ENCODE measurements at regions not wholly inside any gene's neighbourhood (a gene's known extent, or its start where the extent isn't known, plus 50 kb on each side); places are given as distances from the start of the nearest gene placed in this dataset.
"Not testable (repeated sequence)": the region's sequence is repeated elsewhere in the genome, so short reads cannot be mapped to it uniquely, and the experiment has no call there.

DNA sequence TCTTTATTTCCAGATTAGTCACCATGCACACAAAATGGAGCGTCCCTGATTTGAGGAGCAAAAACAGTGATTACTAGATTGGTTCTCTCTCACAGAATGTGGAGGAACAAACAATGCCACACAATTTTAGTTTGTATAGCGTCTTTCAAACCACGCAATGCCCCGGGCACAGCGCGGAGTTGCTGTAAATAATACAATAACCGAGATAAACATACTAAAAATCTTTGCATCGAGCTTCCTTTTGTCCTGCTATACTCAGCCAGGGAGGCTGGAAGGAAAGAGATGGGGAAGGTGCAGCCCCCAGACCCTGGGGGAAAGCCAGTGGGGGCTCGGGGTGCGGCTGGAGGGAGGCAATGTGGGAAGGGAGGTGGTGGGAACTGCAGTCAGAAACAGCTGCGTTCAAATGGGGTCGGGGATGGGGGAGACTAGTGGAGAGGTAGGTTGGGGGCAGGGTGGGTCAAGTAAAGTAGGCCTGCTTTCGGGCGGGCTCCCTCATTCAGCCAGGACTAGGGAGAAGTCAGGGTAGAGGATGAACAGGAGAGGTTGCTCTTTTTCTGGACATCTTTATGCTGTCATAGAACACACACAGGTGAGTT lies 366.3 kb downstream of the RPS6KC1 start:
- Mint-ChIP-seq H3K4me1 (ENCODE audit: low read depth) (no peaks in the 10 kb centered on the region), H3K9me3 (no peaks in the 10 kb centered on the region), H3K27me3 (ENCODE audit: low read depth) (no peaks in the 10 kb centered on the region), H3K27ac (no peak overlapping the region), H3K4me3 (no peak overlapping the region), H3K36me3 (ENCODE audit: low read depth) (no peaks in the 10 kb centered on the region)

DNA sequence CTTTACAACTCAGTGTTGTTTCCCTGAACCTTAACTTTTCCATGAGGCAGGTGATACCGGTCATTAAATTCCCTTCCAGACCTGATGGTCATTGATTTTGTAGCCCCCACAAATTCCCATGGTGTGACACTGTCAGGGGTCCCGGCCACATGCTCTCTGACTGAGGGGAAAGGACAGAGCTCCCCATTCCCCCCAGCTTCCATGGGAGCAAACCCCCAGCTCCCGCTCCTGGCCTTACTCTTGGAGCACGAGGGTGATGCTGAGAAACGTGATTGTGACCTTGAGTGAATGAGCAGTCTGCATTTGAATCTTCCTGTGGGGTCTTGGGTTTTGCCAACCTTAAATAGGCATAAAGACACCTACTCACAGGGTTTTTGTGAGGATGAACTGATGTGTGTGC lies 366.8 kb downstream of the RPS6KC1 start:
- no peaks in the 10 kb centered on the region for H3K27me3 Mint-ChIP-seq (ENCODE audit: low read depth)
- no peak overlapping the region for H3K27ac Mint-ChIP-seq

DNA sequence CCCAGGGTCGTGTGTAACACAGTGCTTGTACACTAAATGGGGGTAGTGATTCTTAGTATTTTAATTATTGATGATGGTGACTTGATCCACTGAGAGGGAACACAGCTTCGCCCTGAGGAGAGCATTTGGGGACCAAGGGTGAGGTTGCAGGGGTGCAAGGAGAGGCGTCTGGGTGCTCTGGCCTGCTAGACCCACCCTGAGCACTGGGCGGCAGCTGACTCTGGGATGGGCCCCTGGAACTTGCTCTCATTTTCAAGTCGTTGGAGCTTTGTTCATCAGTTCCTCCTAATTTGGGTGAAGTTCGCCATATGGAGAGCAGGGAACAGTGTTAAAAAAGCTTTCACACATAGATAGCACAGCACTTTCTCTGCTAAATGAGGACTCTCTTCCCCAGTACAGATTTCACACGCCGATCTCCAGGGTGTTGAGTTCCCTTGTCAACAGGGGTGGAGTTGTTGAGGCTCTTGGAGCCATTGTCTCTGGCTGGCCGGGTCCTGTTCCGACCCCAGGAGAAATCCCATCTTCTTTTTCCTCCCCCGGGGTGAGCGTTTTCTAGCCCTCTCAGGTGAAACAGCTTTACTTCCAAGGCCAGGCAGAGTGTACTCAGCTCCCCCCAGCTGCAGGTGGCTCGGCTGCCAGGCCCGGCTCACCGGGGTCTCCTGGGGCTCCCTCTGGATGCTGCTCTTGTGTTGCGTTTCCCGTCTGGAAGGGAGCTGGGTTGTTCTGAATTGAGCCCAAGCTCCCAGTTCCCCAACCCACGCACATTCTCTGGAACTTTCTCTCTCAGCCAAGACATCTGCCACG lies 367.4 kb downstream of the RPS6KC1 start:
- no peak overlapping the region for H3K4me3 Mint-ChIP-seq
- no peaks in the 10 kb centered on the region for H3K36me3 Mint-ChIP-seq (ENCODE audit: low read depth)
- H3K4me1 Mint-ChIP-seq (ENCODE audit: low read depth) = no peaks in the 10 kb centered on the region
- H3K27me3 Mint-ChIP-seq (ENCODE audit: low read depth) = no peaks in the 10 kb centered on the region
- H3K9me3 Mint-ChIP-seq = no peaks in the 10 kb centered on the region
- no peak overlapping the region for H3K27ac Mint-ChIP-seq

More for the DNA sequence above, 366.8 kb downstream of the RPS6KC1 start:
- H3K4me3 Mint-ChIP-seq = no peak overlapping the region
- no peaks in the 10 kb centered on the region for H3K4me1 Mint-ChIP-seq (ENCODE audit: low read depth)
- no peaks in the 10 kb centered on the region for H3K9me3 Mint-ChIP-seq
- no peaks in the 10 kb centered on the region for H3K36me3 Mint-ChIP-seq (ENCODE audit: low read depth)

DNA sequence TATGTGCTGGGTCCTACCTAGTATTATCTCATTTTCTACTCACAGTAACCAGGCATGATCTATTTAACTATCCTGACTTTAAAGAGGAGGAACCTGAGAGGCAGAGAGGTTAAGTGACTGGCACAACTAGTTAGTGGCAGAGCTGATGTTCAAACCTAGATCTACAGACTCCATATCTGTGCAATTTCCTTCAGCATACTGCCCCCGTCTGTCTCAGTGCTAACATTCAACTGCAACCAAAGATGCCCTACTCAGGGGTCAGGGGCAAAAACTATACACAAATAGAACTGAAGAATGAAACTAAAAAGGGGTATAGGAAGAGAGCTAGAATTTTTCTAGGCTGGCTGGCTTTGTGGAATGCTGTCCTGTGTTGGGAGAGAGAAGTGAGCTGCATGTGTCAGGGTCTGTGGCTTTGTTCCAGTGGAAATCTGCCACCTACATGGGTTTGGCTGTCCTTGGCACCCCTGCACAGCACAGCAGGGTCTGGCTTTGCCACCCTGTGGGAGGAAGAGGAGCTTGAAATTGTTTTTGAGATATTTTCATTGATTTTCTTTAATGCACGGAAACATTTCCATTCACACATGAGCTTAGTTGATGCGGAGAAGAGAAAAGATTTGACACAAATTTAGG lies 368.5 kb downstream of the RPS6KC1 start:
- Mint-ChIP-seq H3K4me3 (no peak overlapping the region), H3K4me1 (ENCODE audit: low read depth) (no peaks in the 10 kb centered on the region), H3K9me3 (no peaks in the 10 kb centered on the region), H3K36me3 (ENCODE audit: low read depth) (no peaks in the 10 kb centered on the region), H3K27me3 (ENCODE audit: low read depth) (no peaks in the 10 kb centered on the region), H3K27ac (no peak overlapping the region)

DNA sequence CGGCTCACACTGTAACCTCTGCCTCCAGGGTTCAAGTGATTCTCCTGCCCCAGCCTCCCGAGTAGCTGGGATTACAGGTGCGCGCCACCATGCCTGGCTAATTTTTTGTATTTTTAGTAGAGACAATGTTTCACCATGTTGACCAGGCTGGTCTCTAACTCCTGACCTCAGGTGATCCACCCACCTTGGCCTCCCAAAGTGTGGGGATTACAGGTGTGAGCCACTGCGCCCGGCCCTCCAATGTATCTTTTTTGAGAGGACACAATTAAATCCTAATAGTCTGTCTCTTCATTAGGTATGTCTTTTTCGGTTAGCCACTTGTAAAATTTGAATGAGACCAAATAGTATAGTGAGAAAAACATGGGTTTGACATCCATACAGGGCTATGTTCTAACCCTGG lies 370.1 kb downstream of the RPS6KC1 start:
- not testable (repeated sequence) for H3K27me3 Mint-ChIP-seq (ENCODE audit: low read depth); H3K4me1 Mint-ChIP-seq (ENCODE audit: low read depth); H3K36me3 Mint-ChIP-seq (ENCODE audit: low read depth); H3K9me3 Mint-ChIP-seq; H3K4me3 Mint-ChIP-seq; H3K27ac Mint-ChIP-seq

DNA sequence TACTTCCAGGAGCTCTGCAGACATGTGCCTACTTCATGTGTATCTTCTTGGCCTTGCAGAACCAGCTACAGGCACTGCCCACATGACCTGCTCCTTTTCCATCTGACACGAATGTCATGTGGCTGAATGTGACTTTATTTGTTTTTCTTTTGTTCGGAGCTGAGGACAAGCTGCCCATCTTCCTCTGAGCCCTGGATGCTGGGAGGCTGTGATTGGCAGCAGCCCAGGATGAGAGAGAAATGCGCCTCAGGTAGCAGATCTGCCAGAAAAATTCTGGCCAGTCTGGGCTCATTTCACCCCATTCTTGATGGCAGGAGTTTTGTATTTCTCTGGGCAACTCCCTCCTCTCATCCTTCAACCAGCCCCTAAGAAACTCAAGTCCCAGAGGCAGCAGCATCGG lies 372.0 kb downstream of the RPS6KC1 start:
- no peaks in the 10 kb centered on the region for H3K9me3 Mint-ChIP-seq
- no peak overlapping the region for H3K4me3 Mint-ChIP-seq
- no peaks in the 10 kb centered on the region for H3K4me1 Mint-ChIP-seq (ENCODE audit: low read depth)
- H3K27me3 Mint-ChIP-seq (ENCODE audit: low read depth) = no peaks in the 10 kb centered on the region
- H3K27ac Mint-ChIP-seq = no peak overlapping the region
- no peaks in the 10 kb centered on the region for H3K36me3 Mint-ChIP-seq (ENCODE audit: low read depth)

DNA sequence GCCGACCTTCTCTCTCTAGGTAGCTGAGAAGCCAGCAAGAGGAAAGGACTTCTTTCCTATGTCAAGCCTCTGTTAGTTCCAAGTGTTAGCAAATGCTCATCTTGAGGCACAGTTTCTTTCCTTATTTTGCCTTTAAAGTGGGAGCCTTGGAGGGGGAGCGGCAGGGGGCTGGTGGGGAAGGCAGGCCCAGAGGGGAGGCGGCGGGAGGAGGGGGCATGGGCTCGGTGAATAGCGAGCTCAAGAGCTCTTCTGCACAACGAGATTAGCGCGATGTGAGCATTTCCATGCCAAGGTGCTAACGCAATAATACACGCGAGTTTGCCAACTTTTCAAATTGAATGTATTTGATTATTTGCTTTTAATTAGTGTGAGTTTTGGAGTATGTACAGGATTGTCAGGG lies 372.6 kb downstream of the RPS6KC1 start:
- no peak overlapping the region for H3K4me3 Mint-ChIP-seq
- no peaks in the 10 kb centered on the region for H3K36me3 Mint-ChIP-seq (ENCODE audit: low read depth)
- H3K4me1 Mint-ChIP-seq (ENCODE audit: low read depth) = no peaks in the 10 kb centered on the region
- no peaks in the 10 kb centered on the region for H3K9me3 Mint-ChIP-seq
- H3K27ac Mint-ChIP-seq = no peak overlapping the region
- no peaks in the 10 kb centered on the region for H3K27me3 Mint-ChIP-seq (ENCODE audit: low read depth)

DNA sequence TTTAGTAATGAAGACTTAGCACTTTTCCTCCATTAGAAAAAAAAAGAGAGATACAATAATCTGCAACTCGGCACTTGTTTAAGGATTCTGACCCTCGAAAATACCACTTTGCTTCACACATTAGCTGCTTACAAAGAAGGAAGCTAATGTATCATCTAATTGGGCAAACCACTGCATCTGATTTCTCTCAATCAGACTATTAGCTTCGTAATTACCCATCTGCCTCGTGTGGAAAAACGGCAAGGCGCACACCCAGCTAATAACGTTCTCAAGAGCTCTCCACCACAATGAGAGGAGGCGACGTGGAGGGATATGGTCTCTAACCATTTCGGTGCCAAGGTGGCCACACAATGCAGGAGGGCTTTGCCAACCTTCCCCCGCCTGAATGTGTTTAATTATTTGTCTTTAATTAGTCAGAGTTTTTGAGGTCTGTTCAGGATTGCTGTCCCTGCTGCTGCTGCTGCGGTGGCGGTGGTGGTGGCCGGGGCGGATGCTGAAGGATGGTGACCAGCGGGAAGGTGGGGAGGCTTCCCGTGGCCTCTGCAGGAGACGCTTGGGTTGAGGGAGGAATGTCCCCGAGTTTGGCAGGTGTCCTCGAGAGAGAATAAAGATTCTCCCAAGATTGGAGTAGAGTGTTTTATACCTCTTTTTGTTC lies 374.5 kb downstream of the RPS6KC1 start:
- no peak overlapping the region for H3K27ac Mint-ChIP-seq
- no peaks in the 10 kb centered on the region for H3K27me3 Mint-ChIP-seq (ENCODE audit: low read depth)
- no peaks in the 10 kb centered on the region for H3K36me3 Mint-ChIP-seq (ENCODE audit: low read depth)
- H3K4me3 Mint-ChIP-seq = no peak overlapping the region
- no peaks in the 10 kb centered on the region for H3K4me1 Mint-ChIP-seq (ENCODE audit: low read depth)
- no peaks in the 10 kb centered on the region for H3K9me3 Mint-ChIP-seq

DNA sequence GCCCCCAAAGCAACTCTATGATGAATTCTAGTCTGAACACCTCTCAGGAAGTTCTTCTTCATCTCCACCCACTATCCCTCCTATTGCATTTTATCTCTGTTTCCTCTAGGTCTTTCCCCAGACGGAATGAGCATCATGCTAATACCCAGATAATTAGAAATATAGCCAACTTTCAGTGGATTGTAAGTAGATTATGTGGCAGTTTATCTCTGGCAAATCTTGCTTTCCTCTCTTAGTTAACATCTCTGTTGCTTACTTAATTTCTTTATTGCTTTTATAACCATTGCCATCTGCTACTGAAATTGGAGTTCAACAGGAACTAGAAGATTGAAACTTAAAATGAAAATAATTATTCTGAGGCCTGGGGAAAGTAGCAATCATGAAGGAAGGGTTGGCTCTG lies 378.6 kb downstream of the RPS6KC1 start:
- H3K36me3 Mint-ChIP-seq (ENCODE audit: low read depth) = no peaks in the 10 kb centered on the region
- H3K4me1 Mint-ChIP-seq (ENCODE audit: low read depth) = no peaks in the 10 kb centered on the region
- no peaks in the 10 kb centered on the region for H3K9me3 Mint-ChIP-seq
- H3K27me3 Mint-ChIP-seq (ENCODE audit: low read depth) = peaks cover 5% of the 10 kb centered on the region
- H3K4me3 Mint-ChIP-seq = no peak overlapping the region
- no peak overlapping the region for H3K27ac Mint-ChIP-seq

DNA sequence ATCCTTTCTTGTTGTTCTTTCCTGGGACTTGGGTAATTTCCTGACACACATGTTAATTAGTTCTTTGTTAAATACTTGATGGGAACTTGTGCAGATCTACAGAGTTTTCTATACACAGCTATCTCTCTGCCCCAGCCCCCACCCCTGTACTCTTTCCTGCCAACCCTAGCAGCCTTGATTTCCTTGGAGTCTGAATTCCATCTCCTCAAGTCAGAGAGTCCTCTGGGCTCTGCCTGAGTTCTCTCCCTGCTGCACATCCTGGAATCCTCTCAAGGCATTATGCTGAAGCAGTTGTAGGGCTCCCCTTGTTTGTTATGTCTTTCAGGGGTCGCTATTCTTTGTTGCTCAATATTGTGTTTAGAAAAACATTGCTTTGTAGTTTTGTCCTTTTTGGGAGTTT lies 384.7 kb downstream of the RPS6KC1 start:
- Mint-ChIP-seq H3K27me3 (ENCODE audit: low read depth) (peaks cover 6% of the 10 kb centered on the region), H3K4me3 (no peak overlapping the region), H3K36me3 (ENCODE audit: low read depth) (no peaks in the 10 kb centered on the region), H3K27ac (no peak overlapping the region), H3K4me1 (ENCODE audit: low read depth) (no peaks in the 10 kb centered on the region), H3K9me3 (no peaks in the 10 kb centered on the region)

DNA sequence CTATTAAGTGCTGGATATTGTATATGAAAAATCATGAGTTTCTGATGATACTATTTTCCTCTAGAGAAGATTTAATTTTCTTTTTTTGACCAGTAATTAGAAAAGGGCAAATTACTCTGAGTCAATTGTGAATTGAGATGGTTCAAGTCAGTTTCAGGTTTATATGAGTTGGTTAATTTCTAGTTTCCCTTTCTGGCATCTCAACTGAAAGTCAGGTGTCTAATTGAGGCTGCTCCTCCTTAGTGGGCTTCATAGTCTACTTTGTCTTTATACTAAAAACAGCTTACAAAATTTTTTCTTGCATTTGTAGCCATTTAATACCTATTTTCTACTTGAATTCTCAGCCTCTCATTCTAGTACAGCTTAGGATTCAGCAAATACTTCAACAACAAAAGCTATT lies 387.3 kb downstream of the RPS6KC1 start:
- Mint-ChIP-seq H3K27me3 (ENCODE audit: low read depth) (peaks cover 6% of the 10 kb centered on the region), H3K27ac (no peak overlapping the region), H3K4me1 (ENCODE audit: low read depth) (no peaks in the 10 kb centered on the region), H3K9me3 (no peaks in the 10 kb centered on the region), H3K4me3 (no peak overlapping the region), H3K36me3 (ENCODE audit: low read depth) (no peaks in the 10 kb centered on the region)

DNA sequence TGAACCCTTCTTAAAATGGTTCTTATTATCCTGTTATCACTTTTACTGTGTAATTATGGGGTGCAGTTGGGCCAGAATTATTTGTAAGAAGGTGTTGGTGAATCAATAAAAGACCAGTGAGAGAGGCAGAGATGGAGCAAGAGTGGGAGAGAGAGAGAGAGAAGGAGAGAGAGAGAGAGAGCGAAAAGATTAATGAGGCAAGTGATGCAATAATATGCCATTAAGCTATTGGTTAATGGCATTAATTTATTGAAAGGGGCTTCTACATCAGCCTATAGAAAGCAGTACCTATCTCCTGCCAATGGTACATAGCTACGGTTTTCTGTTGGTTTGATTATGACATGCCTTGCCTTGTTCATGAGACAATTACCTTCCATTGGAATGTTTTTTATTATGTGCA lies 388.7 kb downstream of the RPS6KC1 start:
- H3K9me3 Mint-ChIP-seq = no peaks in the 10 kb centered on the region
- H3K27me3 Mint-ChIP-seq (ENCODE audit: low read depth) = peaks cover under 1% of the 10 kb centered on the region
- H3K4me3 Mint-ChIP-seq = no peak overlapping the region
- no peaks in the 10 kb centered on the region for H3K4me1 Mint-ChIP-seq (ENCODE audit: low read depth)
- H3K36me3 Mint-ChIP-seq (ENCODE audit: low read depth) = no peaks in the 10 kb centered on the region
- no peak overlapping the region for H3K27ac Mint-ChIP-seq

DNA sequence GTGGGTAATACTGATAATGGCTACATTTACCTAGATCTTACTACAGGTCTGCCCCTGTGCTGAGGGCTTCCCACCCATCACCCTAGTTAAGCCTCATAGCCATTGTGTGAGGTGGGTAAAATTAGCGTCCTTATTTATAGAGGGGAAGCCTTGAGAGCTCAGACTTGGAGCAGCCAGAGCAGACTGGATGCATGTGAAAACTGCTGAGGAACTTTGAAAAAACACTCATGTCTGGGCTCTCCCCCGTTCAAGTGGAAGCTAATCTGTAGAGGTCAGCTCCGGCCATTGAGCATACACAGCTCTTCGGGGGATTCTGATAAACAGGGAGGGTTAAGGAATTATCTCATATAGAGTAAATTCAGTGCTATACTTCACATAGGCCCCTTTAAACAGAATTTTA lies 389.7 kb downstream of the RPS6KC1 start:
- Mint-ChIP-seq H3K9me3 (no peaks in the 10 kb centered on the region), H3K36me3 (ENCODE audit: low read depth) (no peaks in the 10 kb centered on the region), H3K4me1 (ENCODE audit: low read depth) (no peaks in the 10 kb centered on the region), H3K27me3 (ENCODE audit: low read depth) (no peaks in the 10 kb centered on the region), H3K4me3 (no peak overlapping the region), H3K27ac (no peak overlapping the region)

DNA sequence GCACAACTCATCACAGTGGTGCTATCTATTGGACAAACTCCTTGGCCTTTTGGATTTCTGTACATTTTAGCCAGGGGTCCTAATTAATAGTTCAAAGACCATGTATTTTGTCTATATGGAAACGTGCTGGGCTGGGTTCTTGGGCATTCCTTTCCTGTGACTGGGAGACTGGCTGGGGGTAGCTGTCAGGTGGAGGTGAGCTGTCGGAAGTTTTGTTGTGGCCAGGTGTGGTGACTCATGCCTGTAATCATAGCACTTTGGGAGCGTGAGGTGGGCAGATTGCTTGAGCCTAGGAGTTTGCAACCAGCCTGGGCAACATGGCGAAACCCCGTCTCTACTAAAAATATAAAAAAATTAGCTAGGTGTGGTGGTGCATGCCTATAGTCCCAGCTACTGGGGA lies 392.4 kb downstream of the RPS6KC1 start:
- no peak overlapping the region for H3K4me3 Mint-ChIP-seq
- H3K4me1 Mint-ChIP-seq (ENCODE audit: low read depth) = no peaks in the 10 kb centered on the region
- no peak overlapping the region for H3K27ac Mint-ChIP-seq
- no peaks in the 10 kb centered on the region for H3K36me3 Mint-ChIP-seq (ENCODE audit: low read depth)
- no peaks in the 10 kb centered on the region for H3K27me3 Mint-ChIP-seq (ENCODE audit: low read depth)
- no peaks in the 10 kb centered on the region for H3K9me3 Mint-ChIP-seq

DNA sequence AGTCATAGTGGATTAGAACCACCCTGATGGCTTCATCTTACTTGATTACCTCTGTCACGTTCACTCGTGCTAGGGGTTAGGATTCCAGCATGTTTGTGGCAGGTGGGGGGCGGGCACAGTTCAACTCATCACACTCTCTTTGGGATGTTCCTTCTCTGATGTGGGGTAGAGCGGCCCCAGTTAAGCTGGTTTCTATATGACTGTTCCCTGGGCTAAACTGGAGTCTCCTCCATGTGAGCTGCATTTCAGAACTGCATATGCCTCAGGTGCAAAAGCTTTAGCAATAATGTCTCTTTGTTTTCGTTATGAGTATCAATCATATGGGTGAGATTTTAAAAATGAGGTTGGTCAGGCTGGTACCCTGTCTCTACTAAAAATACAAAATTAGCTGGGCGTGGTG lies 393.2 kb downstream of the RPS6KC1 start:
- H3K4me3 Mint-ChIP-seq = no peak overlapping the region
- no peaks in the 10 kb centered on the region for H3K4me1 Mint-ChIP-seq (ENCODE audit: low read depth)
- H3K36me3 Mint-ChIP-seq (ENCODE audit: low read depth) = no peaks in the 10 kb centered on the region
- no peak overlapping the region for H3K27ac Mint-ChIP-seq
- H3K27me3 Mint-ChIP-seq (ENCODE audit: low read depth) = no peaks in the 10 kb centered on the region
- H3K9me3 Mint-ChIP-seq = no peaks in the 10 kb centered on the region

All from T-helper 1 cell treated with Interleukin-12 subunit alpha and Interleukin-12 subunit beta and Interleukin-4 antibody, amounts not matched to agents 30 μg/mL and 1 μg/mL, for 36 hours (primary cell).